H1 (cell line): ENCODE measurements at regions not wholly inside any gene's neighbourhood (a gene's known extent, or its start where the extent isn't known, plus 50 kb on each side); places are given as distances from the start of the nearest gene placed in this dataset.

Experiments used
- CTBP2 ChIP-seq: IDR thresholded peaks from 2 replicates; pipeline ENCODE4 v1.7.0; 2011; ENCODE audit warnings: borderline replicate concordance, mild to moderate bottlenecking, moderate library complexity, mixed read lengths, low read length; ENCODE audit not compliant: insufficient read depth, insufficient read length
- CTCF ChIP-seq, 3 experiments: IDR thresholded peaks; 1 replicate in 2 of 3; 2 replicates in 1 of 3; pipeline versions ENCODE4 v1.5.1 to v1.6.1; 2011; ENCODE audit warnings: low read length in 3 of 3, mild to moderate bottlenecking in 3 of 3, inconsistent platforms in 2 of 3, low read depth in 1 of 3, moderate library complexity in 1 of 3; ENCODE audit not compliant: insufficient read depth in 1 of 3; ENCODE audit errors: control extremely low read depth in 1 of 3
- EGR1 ChIP-seq: IDR thresholded peaks from 2 replicates; pipeline ENCODE4 v1.6.1; 2011; ENCODE audit warnings: low read depth, low read length, borderline replicate concordance
- EP300 ChIP-seq, 2 experiments: IDR thresholded peaks; 1 replicate in 1 of 2; 2 replicates in 1 of 2; pipeline ENCODE4 v1.6.1; 2011 to 2012; ENCODE audit warnings: low read depth in 2 of 2, low read length in 2 of 2, mild to moderate bottlenecking in 2 of 2, borderline replicate concordance in 1 of 2, inconsistent platforms in 1 of 2, moderate library complexity in 1 of 2
- NRF1 ChIP-seq: IDR thresholded peaks from 2 replicates; pipeline ENCODE4 v1.6.1; 2011; ENCODE audit warnings: mild to moderate bottlenecking, low read depth, low read length, improper control_type of control experiment
- PHF8 ChIP-seq: fragments of 200-600 bp; sonication (generic); conservative IDR thresholded peaks from 2 replicates; pipeline ENCODE4 v1.7.1; 2012; ENCODE audit warnings: low read depth, mild to moderate bottlenecking, inconsistent platforms, low read length, moderate library complexity
- POLR2AphosphoS5 ChIP-seq: IDR thresholded peaks from 2 replicates; pipeline ENCODE4 v1.6.1; 2011; ENCODE audit warnings: low read depth, low read length
- SP1 ChIP-seq: IDR thresholded peaks from 2 replicates; pipeline ENCODE4 v1.6.1; 2011; ENCODE audit warnings: low read depth, low read length
- TAF1 ChIP-seq: IDR thresholded peaks from 2 replicates; pipeline ENCODE4 v1.6.1; 2011; ENCODE audit warnings: mild to moderate bottlenecking, low read depth, low read length
- TAF7 ChIP-seq: optimal IDR thresholded peaks from 2 replicates; pipeline ENCODE3; 2011; ENCODE audit warnings: low read depth, mild to moderate bottlenecking, inconsistent platforms, low read length, moderate library complexity, borderline replicate concordance
- TBP ChIP-seq: IDR thresholded peaks from 2 replicates; pipeline ENCODE4 v1.6.1; 2011; ENCODE audit warnings: low read depth, low read length, improper control_type of control experiment
- TCF12 ChIP-seq: IDR thresholded peaks from 2 replicates; pipeline ENCODE4 v1.6.1; 2011; ENCODE audit warnings: low read depth, mild to moderate bottlenecking, low read length
- USF2 ChIP-seq: IDR thresholded peaks from 2 replicates; pipeline ENCODE4 v1.6.1; 2011; ENCODE audit warnings: low read length, improper control_type of control experiment

GRCh38 chr18:2070631-2071030 is 500.7 kb downstream of the METTL4 start:
- no peak for TF ChIP-seq TAF7
- no peak for TF ChIP-seq USF2
- TF ChIP-seq POLR2AphosphoS5 = no peak
- no peak for TF ChIP-seq TCF12
- TF ChIP-seq TAF1 = no peak
- no peak for TF ChIP-seq CTBP2
- TF ChIP-seq EP300 (IDR thresholded peaks at IDR 0.05; ENCODE audit: borderline replicate concordance in 1 of 2, low read depth in 2 of 2, low read length in 2 of 2) = no peak
- TF ChIP-seq CTCF (IDR thresholded peaks at IDR 0.05; ENCODE audit: control extremely low read depth in 1 of 3, insufficient read depth in 1 of 3, low read depth in 1 of 3, low read length in 3 of 3) = no peak
- no peak for TF ChIP-seq TBP
- TF ChIP-seq NRF1 = no peak
- no peak for TF ChIP-seq EGR1
- TF ChIP-seq SP1 = no peak
- TF ChIP-seq PHF8 = no peak
